Fibroblast of villous mesenchyme (primary cell): ENCODE measurements at regions not wholly inside any gene's neighbourhood (a gene's known extent, or its start where the extent isn't known, plus 50 kb on each side); places are given as distances from the start of the nearest gene placed in this dataset.

Experiments used
- DNase-seq: peaks from one replicate; pipeline ENCODE4 v3.0.0-alpha.2; 2010; ENCODE audit warnings: low read depth
- H3K4me3 ChIP-seq: 2 replicates; pipeline ENCODE4 v1.5.1; 2011; ENCODE audit warnings: low read depth, mild to moderate bottlenecking, low read length
- CTCF ChIP-seq: IDR thresholded peaks from 2 replicates; pipeline ENCODE4 v1.5.1; 2012; ENCODE audit warnings: low read depth, mild to moderate bottlenecking, low read length; ENCODE audit not compliant: insufficient read depth

GRCh38 chr2:59713577-59713976 lies 839.9 kb downstream of the BCL11A start:
- no peak for DNase-seq
- TF ChIP-seq CTCF = no peak

GRCh38 chr2:59711121-59711520 lies 842.3 kb downstream of the BCL11A start:
- H3K4me3 ChIP-seq = no peak overlapping the region
- no peak for TF ChIP-seq CTCF
- DNase-seq = no peak

More at GRCh38 chr2:59713577-59713976, 839.9 kb downstream of the BCL11A start:
- H3K4me3 ChIP-seq = no peak overlapping the region

GRCh38 chr2:59706729-59707128 lies 846.7 kb downstream of the BCL11A start:
- DNase-seq = no peak
- H3K4me3 ChIP-seq = no peak overlapping the region
- no peak for TF ChIP-seq CTCF

- H3K4me3 ChIP-seq = no peak overlapping the region
- TF ChIP-seq CTCF = no peak
- no peak for DNase-seq
Measured at GRCh38 chr2:59703796-59704195, 849.7 kb downstream of the BCL11A start.

- TF ChIP-seq CTCF = no peak
- DNase-seq = no peak
- H3K4me3 ChIP-seq = no peak overlapping the region
Measured at GRCh38 chr2:59702026-59702425, 851.4 kb downstream of the BCL11A start.

GRCh38 chr2:59701271-59701994 lies 852.0 kb downstream of the BCL11A start:
- no peak for TF ChIP-seq CTCF
- no peak overlapping the region for H3K4me3 ChIP-seq
- no peak for DNase-seq

GRCh38 chr2:59694176-59694575 lies 859.3 kb downstream of the BCL11A start:
- DNase-seq = no peak

More at GRCh38 chr2:59694176-59694575, 859.3 kb downstream of the BCL11A start:
- no peak for TF ChIP-seq CTCF
- no peak overlapping the region for H3K4me3 ChIP-seq
